ENCODE measurements at regions not wholly inside any gene's neighbourhood (a gene's known extent, or its start where the extent isn't known, plus 50 kb on each side); places are given as distances from the start of the nearest gene placed in this dataset.

- TF ChIP-seq, protein P1, sequence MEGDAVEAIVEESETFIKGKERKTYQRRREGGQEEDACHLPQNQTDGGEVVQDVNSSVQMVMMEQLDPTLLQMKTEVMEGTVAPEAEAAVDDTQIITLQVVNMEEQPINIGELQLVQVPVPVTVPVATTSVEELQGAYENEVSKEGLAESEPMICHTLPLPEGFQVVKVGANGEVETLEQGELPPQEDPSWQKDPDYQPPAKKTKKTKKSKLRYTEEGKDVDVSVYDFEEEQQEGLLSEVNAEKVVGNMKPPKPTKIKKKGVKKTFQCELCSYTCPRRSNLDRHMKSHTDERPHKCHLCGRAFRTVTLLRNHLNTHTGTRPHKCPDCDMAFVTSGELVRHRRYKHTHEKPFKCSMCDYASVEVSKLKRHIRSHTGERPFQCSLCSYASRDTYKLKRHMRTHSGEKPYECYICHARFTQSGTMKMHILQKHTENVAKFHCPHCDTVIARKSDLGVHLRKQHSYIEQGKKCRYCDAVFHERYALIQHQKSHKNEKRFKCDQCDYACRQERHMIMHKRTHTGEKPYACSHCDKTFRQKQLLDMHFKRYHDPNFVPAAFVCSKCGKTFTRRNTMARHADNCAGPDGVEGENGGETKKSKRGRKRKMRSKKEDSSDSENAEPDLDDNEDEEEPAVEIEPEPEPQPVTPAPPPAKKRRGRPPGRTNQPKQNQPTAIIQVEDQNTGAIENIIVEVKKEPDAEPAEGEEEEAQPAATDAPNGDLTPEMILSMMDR (IDR thresholded peaks at IDR 0.05 in 4 of 5, conservative IDR thresholded peaks at IDR 0.05 in 1 of 5), result no peak
- no peak for TF ChIP-seq POLR2A (IDR thresholded peaks at IDR 0.05)
Observed at GRCh38 chr3:72248389-72248761, 463.4 kb upstream of the PROK2 start.

Measured in gastrocnemius medialis (tissue), 4 donors.